GM23338 (cell line): ENCODE measurements at regions not wholly inside any gene's neighbourhood (a gene's known extent, or its start where the extent isn't known, plus 50 kb on each side); places are given as distances from the start of the nearest gene placed in this dataset.

ENCODE experiments used
- ATAC-seq: fragments of 200-7000 bp; cut with Tn5 transposase; 3 replicates; pipeline ENCODE4 v1.9.1; 2020
- DNase-seq: peaks from one replicate; pipeline ENCODE4 v3.0.0-alpha.2; 2015; ENCODE audit warnings: low spot score
- H2AFZ ChIP-seq: fragments of 200-600 bp; sonication (generic); 2 replicates; pipeline ENCODE4 v1.8.0; 2016; ENCODE audit warnings: antibody characterized with exemption, mild to moderate bottlenecking, moderate library complexity
- H3F3A ChIP-seq: fragments of 200-600 bp; sonication (generic); replicated peaks from 2 replicates; pipeline ENCODE4 v1.8.0; 2017; ENCODE audit warnings: antibody characterized with exemption, mixed run types, low read depth
- H3K27ac ChIP-seq: fragments of 200-600 bp; sonication (generic); 2 replicates; pipeline ENCODE4 v1.6.1; 2016; ENCODE audit warnings: low read depth
- H3K27me3 ChIP-seq: fragments of 200-600 bp; sonication (generic); 2 replicates; pipeline ENCODE4 v1.8.0; 2016; ENCODE audit warnings: mild to moderate bottlenecking, mixed run types, moderate library complexity; ENCODE audit not compliant: insufficient read depth
- H3K36me3 ChIP-seq: fragments of 200-600 bp; sonication (generic); 2 replicates; pipeline ENCODE4 v1.8.0; 2016; ENCODE audit warnings: mild to moderate bottlenecking; ENCODE audit not compliant: insufficient read depth
- H3K4me1 ChIP-seq: fragments of 200-600 bp; sonication (generic); 2 replicates; pipeline ENCODE4 v1.8.0; 2016; ENCODE audit warnings: mild to moderate bottlenecking, moderate library complexity; ENCODE audit not compliant: insufficient read depth
- H3K4me2 ChIP-seq: fragments of 200-600 bp; sonication (generic); 2 replicates; pipeline ENCODE4 v1.7.1; 2017; ENCODE audit warnings: mixed run types
- H3K4me3 ChIP-seq: fragments of 200-600 bp; sonication (generic); 2 replicates; pipeline ENCODE4 v1.6.1; 2016; ENCODE audit warnings: mixed run types
- H3K79me2 ChIP-seq: fragments of 200-600 bp; sonication (generic); replicated peaks from 2 replicates; pipeline ENCODE4 v1.8.0; 2017; ENCODE audit warnings: mild to moderate bottlenecking; ENCODE audit not compliant: insufficient read depth
- H3K9me2 ChIP-seq: fragments of 200-600 bp; sonication (generic); 2 replicates; pipeline ENCODE4 v1.8.0; 2017; ENCODE audit not compliant: insufficient read depth
- H4K20me1 ChIP-seq: fragments of 200-600 bp; sonication (generic); replicated peaks from 2 replicates; pipeline ENCODE4 v1.8.0; 2017; ENCODE audit warnings: mild to moderate bottlenecking; ENCODE audit not compliant: insufficient read depth
- H3K27ac Mint-ChIP-seq: 2 replicates; pipeline ENCODE4 v1.8.0; 2020; ENCODE audit warnings: inconsistent platforms, mild to moderate bottlenecking, moderate library complexity, mixed read lengths
- H3K27me3 Mint-ChIP-seq: 3 replicates; pipeline ENCODE4 v1.8.0; 2022; ENCODE audit warnings: low read depth, mild to moderate bottlenecking, moderate library complexity, mixed read lengths, inconsistent platforms; ENCODE audit not compliant: insufficient read depth, poor library complexity
- H3K36me3 Mint-ChIP-seq: 3 replicates; pipeline ENCODE4 v1.8.0; 2021; ENCODE audit warnings: low read depth, mild to moderate bottlenecking, inconsistent platforms, moderate library complexity, mixed read lengths
- H3K4me1 Mint-ChIP-seq: 3 replicates; pipeline ENCODE4 v1.8.0; 2020; ENCODE audit warnings: mild to moderate bottlenecking, inconsistent platforms, mixed read lengths
- H3K4me3 Mint-ChIP-seq: 3 replicates; pipeline ENCODE4 v1.8.0; 2021; ENCODE audit warnings: moderate library complexity, mild to moderate bottlenecking, inconsistent platforms, mixed read lengths
- H3K9me3 Mint-ChIP-seq: 3 replicates; pipeline ENCODE4 v1.8.0; 2020; ENCODE audit warnings: moderate library complexity, mild to moderate bottlenecking, inconsistent platforms, mixed read lengths
- CREB1 ChIP-seq: fragments of 250-450 bp; sonication (Bioruptor Pico); IDR thresholded peaks from 2 replicates; pipeline ENCODE4 v1.5.0; 2020; ENCODE audit warnings: low read depth, mild to moderate bottlenecking, moderate library complexity
- EZH2phosphoT487 ChIP-seq: fragments of 200-600 bp; sonication (generic); IDR thresholded peaks from one replicate; pipeline ENCODE4 v1.8.1; 2018; ENCODE audit warnings: antibody characterized with exemption; ENCODE audit not compliant: unreplicated experiment
- NANOG ChIP-seq: IDR thresholded peaks from 2 replicates; pipeline ENCODE4 v1.6.1; 2016; ENCODE audit warnings: antibody characterized with exemption, borderline replicate concordance
- POLR2AphosphoS5 ChIP-seq: IDR thresholded peaks from 2 replicates; pipeline ENCODE4 v1.6.1; 2016; ENCODE audit warnings: antibody characterized with exemption, low read depth
- ZNF331 ChIP-seq: fragments of 250-450 bp; sonication (Bioruptor Pico); IDR thresholded peaks from 2 replicates; pipeline ENCODE4 v1.5.0; 2020; ENCODE audit warnings: low read depth, mild to moderate bottlenecking, moderate library complexity
- TF ChIP-seq, protein P1 (sequence below): fragments of 250-450 bp; sonication (Bioruptor Pico); IDR thresholded peaks from 2 replicates; pipeline ENCODE4 v1.5.0; 2020; ENCODE audit warnings: mild to moderate bottlenecking, moderate library complexity
- TF ChIP-seq, protein P2 (sequence below): IDR thresholded peaks from one replicate; pipeline ENCODE4 v1.6.1; 2018; ENCODE audit warnings: antibody characterized with exemption; ENCODE audit not compliant: unreplicated experiment
- TF ChIP-seq, protein P3 (sequence below): IDR thresholded peaks from 2 replicates; pipeline ENCODE4 v1.6.1; 2016; ENCODE audit warnings: antibody characterized with exemption

DNA sequence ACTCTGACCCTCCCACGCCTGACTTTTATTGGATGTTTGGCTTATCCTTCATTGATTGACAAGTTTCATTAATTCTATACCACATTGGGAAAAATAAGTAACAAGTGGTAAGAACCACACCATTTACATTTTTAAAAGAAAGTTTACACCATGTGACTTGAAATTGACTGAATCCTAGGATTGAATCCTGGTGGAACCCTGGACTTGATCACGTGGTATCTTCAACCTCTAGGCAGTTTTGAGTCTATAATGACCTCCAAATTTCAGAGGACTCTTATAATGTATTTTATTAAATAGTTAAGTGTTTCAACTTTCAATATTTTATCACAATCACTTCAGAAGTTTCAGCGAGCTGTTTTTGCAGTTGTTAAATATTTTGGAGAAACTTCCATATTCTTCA, 172.0 kb downstream of the SLC6A15 start (continued):
- TF ChIP-seq, protein P1, sequence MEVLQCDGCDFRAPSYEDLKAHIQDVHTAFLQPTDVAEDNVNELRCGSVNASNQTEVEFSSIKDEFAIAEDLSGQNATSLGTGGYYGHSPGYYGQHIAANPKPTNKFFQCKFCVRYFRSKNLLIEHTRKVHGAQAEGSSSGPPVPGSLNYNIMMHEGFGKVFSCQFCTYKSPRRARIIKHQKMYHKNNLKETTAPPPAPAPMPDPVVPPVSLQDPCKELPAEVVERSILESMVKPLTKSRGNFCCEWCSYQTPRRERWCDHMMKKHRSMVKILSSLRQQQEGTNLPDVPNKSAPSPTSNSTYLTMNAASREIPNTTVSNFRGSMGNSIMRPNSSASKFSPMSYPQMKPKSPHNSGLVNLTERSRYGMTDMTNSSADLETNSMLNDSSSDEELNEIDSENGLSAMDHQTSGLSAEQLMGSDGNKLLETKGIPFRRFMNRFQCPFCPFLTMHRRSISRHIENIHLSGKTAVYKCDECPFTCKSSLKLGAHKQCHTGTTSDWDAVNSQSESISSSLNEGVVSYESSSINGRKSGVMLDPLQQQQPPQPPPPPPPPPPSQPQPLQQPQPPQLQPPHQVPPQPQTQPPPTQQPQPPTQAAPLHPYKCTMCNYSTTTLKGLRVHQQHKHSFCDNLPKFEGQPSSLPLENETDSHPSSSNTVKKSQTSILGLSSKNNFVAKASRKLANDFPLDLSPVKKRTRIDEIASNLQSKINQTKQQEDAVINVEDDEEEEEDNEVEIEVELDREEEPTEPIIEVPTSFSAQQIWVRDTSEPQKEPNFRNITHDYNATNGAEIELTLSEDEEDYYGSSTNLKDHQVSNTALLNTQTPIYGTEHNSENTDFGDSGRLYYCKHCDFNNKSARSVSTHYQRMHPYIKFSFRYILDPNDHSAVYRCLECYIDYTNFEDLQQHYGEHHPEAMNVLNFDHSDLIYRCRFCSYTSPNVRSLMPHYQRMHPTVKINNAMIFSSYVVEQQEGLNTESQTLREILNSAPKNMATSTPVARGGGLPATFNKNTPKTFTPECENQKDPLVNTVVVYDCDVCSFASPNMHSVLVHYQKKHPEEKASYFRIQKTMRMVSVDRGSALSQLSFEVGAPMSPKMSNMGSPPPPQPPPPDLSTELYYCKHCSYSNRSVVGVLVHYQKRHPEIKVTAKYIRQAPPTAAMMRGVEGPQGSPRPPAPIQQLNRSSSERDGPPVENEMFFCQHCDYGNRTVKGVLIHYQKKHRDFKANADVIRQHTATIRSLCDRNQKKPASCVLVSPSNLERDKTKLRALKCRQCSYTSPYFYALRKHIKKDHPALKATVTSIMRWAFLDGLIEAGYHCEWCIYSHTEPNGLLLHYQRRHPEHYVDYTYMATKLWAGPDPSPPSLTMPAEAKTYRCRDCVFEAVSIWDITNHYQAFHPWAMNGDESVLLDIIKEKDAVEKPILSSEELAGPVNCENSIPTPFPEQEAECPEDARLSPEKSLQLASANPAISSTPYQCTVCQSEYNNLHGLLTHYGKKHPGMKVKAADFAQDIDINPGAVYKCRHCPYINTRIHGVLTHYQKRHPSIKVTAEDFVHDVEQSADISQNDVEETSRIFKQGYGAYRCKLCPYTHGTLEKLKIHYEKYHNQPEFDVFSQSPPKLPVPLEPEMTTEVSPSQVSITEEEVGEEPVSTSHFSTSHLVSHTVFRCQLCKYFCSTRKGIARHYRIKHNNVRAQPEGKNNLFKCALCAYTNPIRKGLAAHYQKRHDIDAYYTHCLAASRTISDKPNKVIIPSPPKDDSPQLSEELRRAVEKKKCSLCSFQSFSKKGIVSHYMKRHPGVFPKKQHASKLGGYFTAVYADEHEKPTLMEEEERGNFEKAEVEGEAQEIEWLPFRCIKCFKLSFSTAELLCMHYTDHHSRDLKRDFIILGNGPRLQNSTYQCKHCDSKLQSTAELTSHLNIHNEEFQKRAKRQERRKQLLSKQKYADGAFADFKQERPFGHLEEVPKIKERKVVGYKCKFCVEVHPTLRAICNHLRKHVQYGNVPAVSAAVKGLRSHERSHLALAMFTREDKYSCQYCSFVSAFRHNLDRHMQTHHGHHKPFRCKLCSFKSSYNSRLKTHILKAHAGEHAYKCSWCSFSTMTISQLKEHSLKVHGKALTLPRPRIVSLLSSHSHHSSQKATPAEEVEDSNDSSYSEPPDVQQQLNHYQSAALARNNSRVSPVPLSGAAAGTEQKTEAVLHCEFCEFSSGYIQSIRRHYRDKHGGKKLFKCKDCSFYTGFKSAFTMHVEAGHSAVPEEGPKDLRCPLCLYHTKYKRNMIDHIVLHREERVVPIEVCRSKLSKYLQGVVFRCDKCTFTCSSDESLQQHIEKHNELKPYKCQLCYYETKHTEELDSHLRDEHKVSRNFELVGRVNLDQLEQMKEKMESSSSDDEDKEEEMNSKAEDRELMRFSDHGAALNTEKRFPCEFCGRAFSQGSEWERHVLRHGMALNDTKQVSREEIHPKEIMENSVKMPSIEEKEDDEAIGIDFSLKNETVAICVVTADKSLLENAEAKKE (CRISPR knock-in tag), result no peak
- TF ChIP-seq, protein P2, sequence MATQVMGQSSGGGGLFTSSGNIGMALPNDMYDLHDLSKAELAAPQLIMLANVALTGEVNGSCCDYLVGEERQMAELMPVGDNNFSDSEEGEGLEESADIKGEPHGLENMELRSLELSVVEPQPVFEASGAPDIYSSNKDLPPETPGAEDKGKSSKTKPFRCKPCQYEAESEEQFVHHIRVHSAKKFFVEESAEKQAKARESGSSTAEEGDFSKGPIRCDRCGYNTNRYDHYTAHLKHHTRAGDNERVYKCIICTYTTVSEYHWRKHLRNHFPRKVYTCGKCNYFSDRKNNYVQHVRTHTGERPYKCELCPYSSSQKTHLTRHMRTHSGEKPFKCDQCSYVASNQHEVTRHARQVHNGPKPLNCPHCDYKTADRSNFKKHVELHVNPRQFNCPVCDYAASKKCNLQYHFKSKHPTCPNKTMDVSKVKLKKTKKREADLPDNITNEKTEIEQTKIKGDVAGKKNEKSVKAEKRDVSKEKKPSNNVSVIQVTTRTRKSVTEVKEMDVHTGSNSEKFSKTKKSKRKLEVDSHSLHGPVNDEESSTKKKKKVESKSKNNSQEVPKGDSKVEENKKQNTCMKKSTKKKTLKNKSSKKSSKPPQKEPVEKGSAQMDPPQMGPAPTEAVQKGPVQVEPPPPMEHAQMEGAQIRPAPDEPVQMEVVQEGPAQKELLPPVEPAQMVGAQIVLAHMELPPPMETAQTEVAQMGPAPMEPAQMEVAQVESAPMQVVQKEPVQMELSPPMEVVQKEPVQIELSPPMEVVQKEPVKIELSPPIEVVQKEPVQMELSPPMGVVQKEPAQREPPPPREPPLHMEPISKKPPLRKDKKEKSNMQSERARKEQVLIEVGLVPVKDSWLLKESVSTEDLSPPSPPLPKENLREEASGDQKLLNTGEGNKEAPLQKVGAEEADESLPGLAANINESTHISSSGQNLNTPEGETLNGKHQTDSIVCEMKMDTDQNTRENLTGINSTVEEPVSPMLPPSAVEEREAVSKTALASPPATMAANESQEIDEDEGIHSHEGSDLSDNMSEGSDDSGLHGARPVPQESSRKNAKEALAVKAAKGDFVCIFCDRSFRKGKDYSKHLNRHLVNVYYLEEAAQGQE, result no peak
- no peak for TF ChIP-seq EZH2phosphoT487

DNA sequence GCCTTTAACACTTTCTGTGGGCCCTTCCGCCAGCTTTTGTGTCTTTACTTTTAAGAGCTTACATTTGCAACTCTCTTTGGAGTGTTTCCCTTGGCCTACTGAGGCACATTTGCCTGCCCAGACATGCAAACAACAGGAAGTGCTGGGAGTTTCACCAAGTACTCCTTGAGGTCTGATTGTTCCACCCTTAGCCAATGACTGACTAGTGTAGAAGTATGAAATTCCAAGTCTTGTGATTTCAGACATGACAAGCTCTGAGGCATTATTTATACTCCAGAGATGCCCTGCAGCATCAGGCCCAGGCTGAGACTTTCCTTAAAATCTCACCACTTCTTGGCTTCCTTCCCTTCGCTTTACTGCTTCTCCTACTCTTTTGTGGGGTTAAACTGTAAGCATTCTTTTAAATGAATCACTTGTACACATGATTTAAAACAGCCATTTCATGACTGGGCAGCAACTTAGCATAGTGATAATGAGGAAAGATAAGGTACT, 174.1 kb downstream of the SLC6A15 start:
- Histone ChIP-seq H3K4me2 (peak overlapping the region; percentile 24), H3K9me2 (no peaks in the 10 kb centered on the region), H3K4me3 (no peak overlapping the region), H3K4me1 (peaks cover 21% of the 10 kb centered on the region), H3F3A (no peaks in the 10 kb centered on the region), H2AFZ (no peak overlapping the region), H4K20me1 (no peaks in the 10 kb centered on the region), H3K27ac (peak overlapping the region; percentile 35; the same call in 1 of the 2 replicates), H3K79me2 (no peaks in the 10 kb centered on the region), H3K36me3 (no peaks in the 10 kb centered on the region), H3K27me3 (no peaks in the 10 kb centered on the region)
- Mint-ChIP-seq H3K27me3 (no peaks in the 10 kb centered on the region), H3K4me3 (no peak overlapping the region), H3K36me3 (no peaks in the 10 kb centered on the region), H3K9me3 (no peaks in the 10 kb centered on the region), H3K4me1 (peaks cover 24% of the 10 kb centered on the region), H3K27ac (peak overlapping the region; percentile 82)
- DNase-seq (peak; percentile 67), ATAC-seq (peak; percentile 75)
- TF ChIP-seq NANOG (peak; percentile 40; the same call in 1 of the 2 replicates), ZNF331 (CRISPR knock-in tag) (no peak), CREB1 (CRISPR knock-in tag) (no peak), POLR2AphosphoS5 (no peak)
- TF ChIP-seq, protein P3, sequence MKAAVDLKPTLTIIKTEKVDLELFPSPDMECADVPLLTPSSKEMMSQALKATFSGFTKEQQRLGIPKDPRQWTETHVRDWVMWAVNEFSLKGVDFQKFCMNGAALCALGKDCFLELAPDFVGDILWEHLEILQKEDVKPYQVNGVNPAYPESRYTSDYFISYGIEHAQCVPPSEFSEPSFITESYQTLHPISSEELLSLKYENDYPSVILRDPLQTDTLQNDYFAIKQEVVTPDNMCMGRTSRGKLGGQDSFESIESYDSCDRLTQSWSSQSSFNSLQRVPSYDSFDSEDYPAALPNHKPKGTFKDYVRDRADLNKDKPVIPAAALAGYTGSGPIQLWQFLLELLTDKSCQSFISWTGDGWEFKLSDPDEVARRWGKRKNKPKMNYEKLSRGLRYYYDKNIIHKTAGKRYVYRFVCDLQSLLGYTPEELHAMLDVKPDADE, result peak; percentile 21
- TF ChIP-seq, protein P2, result no peak
